ENCODE measurements at regions not wholly inside any gene's neighbourhood (a gene's known extent, or its start where the extent isn't known, plus 50 kb on each side); places are given as distances from the start of the nearest gene placed in this dataset.

DNA sequence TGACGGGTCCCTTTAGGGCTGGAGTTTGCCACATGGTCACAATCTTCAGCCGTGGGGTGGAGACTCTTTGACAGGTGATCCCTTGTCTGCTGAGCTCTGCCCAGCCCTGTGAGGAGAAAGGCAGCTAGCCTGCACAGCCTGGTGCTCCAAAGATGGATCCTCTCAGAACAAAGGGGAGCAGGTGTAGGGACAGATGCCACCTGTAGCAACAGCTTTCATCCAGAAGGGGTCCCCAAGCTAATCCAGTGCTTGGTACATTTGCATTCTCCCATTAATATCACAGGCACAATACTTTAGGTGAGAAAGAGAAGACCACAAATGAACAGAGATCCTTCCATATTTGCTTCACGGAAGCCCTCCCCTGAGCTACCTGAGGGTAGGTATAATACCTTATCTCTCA lies 93.2 kb downstream of the CCDC185 start:
- DNase-seq: no peak

DNA sequence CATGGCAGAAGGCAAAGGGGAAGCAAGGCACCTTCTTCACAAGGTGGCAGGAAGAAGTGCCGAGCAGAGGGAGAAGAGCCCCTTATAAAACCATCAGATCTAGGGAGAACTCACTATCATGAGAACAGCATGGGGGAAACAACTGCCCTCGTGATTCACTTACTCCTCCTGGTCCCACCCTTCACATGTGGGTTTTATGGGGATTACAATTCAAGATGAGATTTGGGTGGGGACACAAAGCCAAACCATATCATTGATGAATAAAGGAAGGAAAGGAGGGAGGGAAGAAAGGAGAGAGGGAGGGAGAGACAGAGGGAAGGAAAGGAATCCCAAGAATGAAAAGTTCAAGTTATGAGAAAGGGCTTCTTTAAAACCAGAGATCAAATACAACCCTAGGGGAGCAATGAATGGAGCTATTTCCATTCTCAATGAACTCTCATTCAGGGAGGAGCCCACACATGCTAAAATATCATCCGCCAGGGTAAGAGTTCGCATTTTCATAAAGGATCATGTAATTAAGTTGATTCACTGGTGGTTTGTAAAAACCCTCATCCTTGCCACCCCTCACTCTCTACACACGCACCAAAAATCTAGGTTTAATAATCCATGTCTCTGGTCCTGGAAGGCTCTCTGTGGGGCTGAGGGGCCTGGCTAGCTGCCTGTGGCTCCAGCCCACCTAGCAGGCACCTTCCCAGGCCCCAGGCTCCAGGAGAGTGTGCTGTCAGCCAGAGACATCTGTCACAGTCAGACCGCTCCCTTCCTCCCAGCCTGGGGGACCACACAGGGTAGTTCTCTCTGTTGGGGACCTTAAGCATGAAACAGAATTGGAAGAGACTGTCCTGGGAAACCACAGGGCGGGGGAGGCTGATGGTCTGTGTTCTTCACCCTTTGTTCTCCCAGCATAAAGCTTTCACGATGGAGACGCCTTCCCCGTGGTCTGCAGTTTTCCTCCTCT lies 94.0 kb downstream of the CCDC185 start:
- intact Hi-C loops (cut with micrococcal nuclease): no loop called here
- ATAC-seq (no peak), DNase-seq (no peak)

More for the DNA sequence above, 93.2 kb downstream of the CCDC185 start:
- no peak for ATAC-seq
- intact Hi-C loops (cut with micrococcal nuclease): no loop called here

DNA sequence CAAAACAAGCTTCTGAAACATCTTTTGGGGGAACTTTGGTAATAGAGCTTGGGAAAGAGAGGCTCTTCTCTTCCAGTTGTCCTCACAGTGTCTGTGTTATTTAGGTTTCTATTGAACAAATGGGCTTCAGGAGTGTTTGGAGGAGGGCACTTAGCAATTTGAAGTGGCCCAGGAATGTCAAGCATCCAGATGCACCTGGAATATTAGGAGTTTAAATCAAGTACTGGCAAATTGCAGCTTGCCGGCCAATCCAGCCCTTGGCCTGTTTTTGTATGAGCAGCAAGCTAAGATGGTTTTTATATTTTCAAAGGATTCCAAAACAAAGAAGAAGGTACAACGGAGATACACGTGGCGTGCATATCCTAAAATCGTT lies 94.7 kb downstream of the CCDC185 start:
- DNase-seq: no peak
- ATAC-seq: no peak
- intact Hi-C loops (cut with micrococcal nuclease): no loop called here

DNA sequence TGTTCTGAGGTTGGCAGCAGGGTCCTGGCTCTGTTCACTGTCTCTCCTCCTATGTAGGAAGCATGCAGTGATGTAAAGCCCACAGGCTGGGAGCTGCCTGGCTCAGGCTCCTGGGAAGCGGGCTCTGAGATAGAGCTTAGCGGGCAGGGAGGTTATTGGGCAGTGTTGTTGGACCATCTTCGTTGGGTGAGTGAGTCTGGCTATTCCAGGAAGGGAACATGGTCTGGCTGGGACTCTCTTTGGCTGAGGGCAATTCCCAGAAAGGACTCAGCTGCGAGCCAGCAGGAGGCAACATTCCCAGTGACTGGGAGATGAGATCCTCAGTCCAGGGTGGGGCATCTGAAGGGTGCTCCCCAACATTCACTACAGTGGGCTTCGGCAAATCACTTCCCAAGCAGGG lies 96.2 kb downstream of the CCDC185 start:
- DNase-seq: no peak
- no peak for ATAC-seq
- intact Hi-C loops (cut with micrococcal nuclease): no loop called here

DNA sequence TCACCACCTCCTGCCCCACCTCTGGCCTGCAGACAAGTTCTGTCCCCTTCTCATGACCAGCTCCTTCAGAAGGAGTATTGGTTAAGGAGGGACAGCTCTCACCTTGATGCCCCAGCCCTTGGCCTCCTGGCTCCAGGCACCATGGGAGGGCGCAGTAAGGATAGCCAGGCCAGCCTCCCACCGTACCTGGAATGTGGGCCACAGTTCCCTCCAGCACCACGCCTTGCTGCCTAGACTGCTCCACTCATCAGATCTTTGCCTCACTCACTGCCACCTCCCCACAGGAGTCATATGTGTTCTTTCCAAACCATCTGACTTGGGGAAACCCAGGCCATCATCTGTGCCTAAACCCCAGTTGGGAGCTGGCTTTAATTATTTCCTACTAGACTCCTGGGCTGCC lies 97.0 kb downstream of the CCDC185 start:
- ATAC-seq (no peak), DNase-seq (no peak)
- intact Hi-C loops (cut with micrococcal nuclease): no loop called here
